Smooth muscle cell (in vitro differentiated cells): ENCODE measurements at regions not wholly inside any gene's neighbourhood (a gene's known extent, or its start where the extent isn't known, plus 50 kb on each side); places are given as distances from the start of the nearest gene placed in this dataset.

Experiments
- DNase-seq: peaks from one replicate; lab custom pipeline; 2025; ENCODE audit not compliant: unreplicated experiment; lab: John Stamatoyannopoulos, UW
- H2AFZ ChIP-seq: fragments of 200-600 bp; sonication (generic); 2 replicates; pipeline ENCODE4 v1.6.0; 2016; ENCODE audit warnings: antibody characterized with exemption, low read depth, mild to moderate bottlenecking
- H3F3A ChIP-seq: fragments of 200-600 bp; sonication (generic); 2 replicates; pipeline ENCODE4 v1.6.0; 2017; ENCODE audit warnings: antibody characterized with exemption, low read depth
- H3K27ac ChIP-seq: fragments of 200-600 bp; sonication (generic); 2 replicates; pipeline ENCODE4 v1.5.1; 2016; ENCODE audit warnings: low read depth, mild to moderate bottlenecking
- H3K27me3 ChIP-seq: fragments of 200-600 bp; sonication (generic); 2 replicates; pipeline ENCODE4 v1.6.1; 2016; ENCODE audit warnings: low read depth, mild to moderate bottlenecking
- H3K36me3 ChIP-seq: fragments of 200-600 bp; sonication (generic); 2 replicates; pipeline ENCODE4 v1.5.1; 2016; ENCODE audit warnings: low read depth
- H3K4me1 ChIP-seq: fragments of 200-600 bp; sonication (generic); 2 replicates; pipeline ENCODE4 v1.5.1; 2016; ENCODE audit warnings: low read depth
- H3K4me2 ChIP-seq: fragments of 200-600 bp; sonication (generic); 2 replicates; pipeline ENCODE4 v1.6.0; 2016; ENCODE audit warnings: mild to moderate bottlenecking
- H3K4me3 ChIP-seq: fragments of 200-600 bp; sonication (generic); 2 replicates; pipeline ENCODE4 v1.5.1; 2016; ENCODE audit warnings: mild to moderate bottlenecking
- H3K79me2 ChIP-seq: fragments of 200-600 bp; sonication (generic); 2 replicates; pipeline ENCODE4 v1.6.0; 2016; ENCODE audit warnings: low read depth, mild to moderate bottlenecking
- H3K9ac ChIP-seq: fragments of 200-600 bp; sonication (generic); 2 replicates; pipeline ENCODE4 v1.6.0; 2016; ENCODE audit warnings: low read depth
- H3K9me3 ChIP-seq: fragments of 200-600 bp; sonication (generic); replicated peaks from 2 replicates; pipeline ENCODE4 v1.5.1; 2016; ENCODE audit warnings: low read depth
- H4K20me1 ChIP-seq: fragments of 200-600 bp; sonication (generic); 2 replicates; pipeline ENCODE4 v1.6.0; 2016; ENCODE audit warnings: low read depth
- WGBS: methylation state at CpG from one replicate; pipeline ENCODE4 v1.1.7; 2016; ENCODE audit warnings: low lambda C conversion rate; 5-methylcytosine and 5-hydroxymethylcytosine counted together
- TF ChIP-seq, protein P1 (sequence below): fragments of 200-600 bp; sonication (generic); IDR thresholded peaks from 2 replicates; pipeline ENCODE4 v1.5.1; 2017; ENCODE audit warnings: borderline replicate concordance, mild to moderate bottlenecking, antibody characterized with exemption; ENCODE audit not compliant: insufficient read depth, poor library complexity, severe bottlenecking

DNA sequence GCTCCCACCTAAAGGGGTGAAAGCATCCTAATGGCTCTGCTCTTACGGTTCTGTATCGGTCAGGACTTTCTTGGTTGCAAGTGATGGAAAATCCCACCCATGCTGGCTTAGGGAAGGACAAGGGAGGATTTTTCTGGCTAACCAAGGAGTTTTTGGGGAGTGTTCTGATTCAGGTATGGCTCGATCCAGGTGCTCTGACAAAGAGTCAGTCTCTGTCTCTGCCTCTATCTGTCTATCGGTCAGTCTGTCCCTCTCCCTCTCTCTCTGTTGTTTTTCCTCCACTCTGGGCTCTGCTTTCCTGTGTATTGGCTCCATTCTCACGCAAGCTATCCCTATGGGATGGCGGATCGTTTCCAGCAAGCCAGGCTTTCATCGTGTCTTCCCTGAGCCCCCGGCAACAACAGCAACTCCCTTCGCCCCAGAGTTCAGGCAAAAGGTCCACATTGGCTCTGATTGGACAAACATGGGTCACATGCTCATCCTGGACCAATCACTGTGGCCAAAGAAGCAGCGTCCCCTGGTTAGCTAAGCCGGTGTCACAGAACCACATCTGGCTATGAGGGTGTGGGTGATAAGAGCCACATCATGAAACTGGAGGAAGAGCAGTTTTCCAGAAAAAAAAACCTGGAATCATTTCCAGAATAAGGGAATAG lies 160.3 kb downstream of the BMP7 start:
- 74% methylated on average over 12 of the region's 12 CpGs for WGBS
- no peaks in the 10 kb centered on the region for H3F3A ChIP-seq
- H3K9me3 ChIP-seq, result no peaks in the 10 kb centered on the region
- no peaks in the 10 kb centered on the region for H3K79me2 ChIP-seq
- H4K20me1 ChIP-seq, result no peaks in the 10 kb centered on the region
- DNase-seq, result no peak
- no peak overlapping the region for H3K4me2 ChIP-seq
- H3K4me1 ChIP-seq, result peaks cover 6% of the 10 kb centered on the region
- no peaks in the 10 kb centered on the region for H3K36me3 ChIP-seq
- no peak overlapping the region for H3K9ac ChIP-seq
- H3K4me3 ChIP-seq, result no peak overlapping the region
- no peaks in the 10 kb centered on the region for H3K27me3 ChIP-seq
- H2AFZ ChIP-seq, result no peak overlapping the region
- no peak overlapping the region for H3K27ac ChIP-seq
- TF ChIP-seq, protein P1, sequence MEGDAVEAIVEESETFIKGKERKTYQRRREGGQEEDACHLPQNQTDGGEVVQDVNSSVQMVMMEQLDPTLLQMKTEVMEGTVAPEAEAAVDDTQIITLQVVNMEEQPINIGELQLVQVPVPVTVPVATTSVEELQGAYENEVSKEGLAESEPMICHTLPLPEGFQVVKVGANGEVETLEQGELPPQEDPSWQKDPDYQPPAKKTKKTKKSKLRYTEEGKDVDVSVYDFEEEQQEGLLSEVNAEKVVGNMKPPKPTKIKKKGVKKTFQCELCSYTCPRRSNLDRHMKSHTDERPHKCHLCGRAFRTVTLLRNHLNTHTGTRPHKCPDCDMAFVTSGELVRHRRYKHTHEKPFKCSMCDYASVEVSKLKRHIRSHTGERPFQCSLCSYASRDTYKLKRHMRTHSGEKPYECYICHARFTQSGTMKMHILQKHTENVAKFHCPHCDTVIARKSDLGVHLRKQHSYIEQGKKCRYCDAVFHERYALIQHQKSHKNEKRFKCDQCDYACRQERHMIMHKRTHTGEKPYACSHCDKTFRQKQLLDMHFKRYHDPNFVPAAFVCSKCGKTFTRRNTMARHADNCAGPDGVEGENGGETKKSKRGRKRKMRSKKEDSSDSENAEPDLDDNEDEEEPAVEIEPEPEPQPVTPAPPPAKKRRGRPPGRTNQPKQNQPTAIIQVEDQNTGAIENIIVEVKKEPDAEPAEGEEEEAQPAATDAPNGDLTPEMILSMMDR, result no peak

DNA sequence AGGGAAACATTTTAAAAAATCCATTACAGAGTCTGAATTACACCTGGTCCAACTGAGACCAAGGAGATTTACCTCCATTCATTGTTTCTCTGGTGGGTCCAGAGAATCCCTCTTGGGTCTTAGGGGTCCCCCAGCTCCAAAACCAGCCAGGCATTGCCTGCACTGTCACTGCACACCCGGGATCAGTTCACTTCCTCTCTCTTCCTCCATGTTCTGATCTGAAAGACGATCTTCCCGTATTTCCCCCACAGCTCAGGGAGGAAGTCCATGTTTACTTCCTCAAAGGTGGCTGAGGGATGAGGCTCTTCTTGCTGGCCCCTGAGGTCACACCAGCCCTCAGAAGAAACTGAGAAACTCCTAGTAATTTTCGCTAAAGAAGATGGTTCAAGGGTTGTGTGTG lies 159.7 kb downstream of the BMP7 start:
- Histone ChIP-seq H3K4me1 (peaks cover 6% of the 10 kb centered on the region), H2AFZ (no peak overlapping the region), H3K79me2 (no peaks in the 10 kb centered on the region), H3K4me3 (no peak overlapping the region), H3K9me3 (no peaks in the 10 kb centered on the region), H3K27me3 (no peaks in the 10 kb centered on the region), H3K9ac (no peak overlapping the region), H3K36me3 (no peaks in the 10 kb centered on the region), H4K20me1 (no peaks in the 10 kb centered on the region), H3F3A (no peaks in the 10 kb centered on the region), H3K27ac (no peak overlapping the region), H3K4me2 (no peak overlapping the region)
- no peak for DNase-seq
- 90% methylated on average over 4 of the region's 4 CpGs for WGBS
- TF ChIP-seq, protein P1, result no peak

DNA sequence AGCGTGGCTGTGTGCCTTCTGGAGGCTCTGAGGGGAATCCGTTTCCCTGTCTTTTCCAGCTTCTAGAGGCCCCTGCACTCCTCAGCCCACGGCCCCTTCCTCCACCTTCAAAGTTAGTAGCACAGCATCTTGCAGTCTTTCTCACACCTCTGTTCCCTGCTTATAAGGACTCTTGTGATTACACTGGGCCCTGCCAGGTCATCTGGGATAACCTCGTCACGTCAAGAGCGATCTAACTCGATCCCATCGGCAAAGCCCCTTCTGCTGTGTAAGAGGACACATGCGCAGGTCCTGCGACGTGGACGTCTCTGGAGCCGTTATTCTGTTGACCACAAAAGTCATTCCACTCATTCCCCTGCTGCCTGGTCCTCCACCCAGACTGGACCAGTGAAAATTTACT lies 159.2 kb downstream of the BMP7 start:
- Histone ChIP-seq H3K27me3 (no peaks in the 10 kb centered on the region), H3K9me3 (no peaks in the 10 kb centered on the region), H3F3A (no peaks in the 10 kb centered on the region), H3K4me2 (no peak overlapping the region), H3K27ac (no peak overlapping the region), H2AFZ (no peak overlapping the region), H3K36me3 (no peaks in the 10 kb centered on the region), H3K4me3 (no peak overlapping the region), H3K79me2 (no peaks in the 10 kb centered on the region), H3K9ac (no peak overlapping the region), H3K4me1 (peaks cover 6% of the 10 kb centered on the region), H4K20me1 (no peaks in the 10 kb centered on the region)
- 71% methylated on average over 13 of the region's 13 CpGs for WGBS
- no peak for DNase-seq
- TF ChIP-seq, protein P1, result no peak

DNA sequence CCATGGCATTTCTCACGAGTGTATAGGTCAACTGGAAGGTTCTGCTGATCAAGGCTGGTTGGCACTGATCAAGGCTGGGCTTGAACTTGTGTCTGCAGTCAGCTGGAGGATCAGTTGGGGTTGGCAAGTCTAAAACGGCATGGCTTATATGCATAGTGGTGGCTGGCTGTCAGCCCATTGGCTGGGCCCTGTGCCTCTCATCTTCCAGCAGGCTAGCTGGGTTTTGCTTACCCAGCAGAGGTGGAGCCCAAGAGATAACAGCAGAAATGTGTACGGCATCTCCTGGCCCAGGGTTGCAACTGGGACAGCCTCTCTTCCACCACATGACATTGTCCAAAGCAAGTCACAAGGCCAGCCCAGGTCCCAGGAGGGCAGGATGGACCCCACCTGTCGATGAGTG lies 158.2 kb downstream of the BMP7 start:
- Histone ChIP-seq H3F3A (no peaks in the 10 kb centered on the region), H3K79me2 (no peaks in the 10 kb centered on the region), H3K4me2 (no peak overlapping the region), H3K27ac (no peak overlapping the region), H3K4me3 (no peak overlapping the region), H2AFZ (no peak overlapping the region), H4K20me1 (no peaks in the 10 kb centered on the region), H3K9me3 (no peaks in the 10 kb centered on the region), H3K4me1 (peaks cover 6% of the 10 kb centered on the region), H3K9ac (no peak overlapping the region), H3K36me3 (no peaks in the 10 kb centered on the region), H3K27me3 (no peaks in the 10 kb centered on the region)
- 84% methylated on average over 4 of the region's 4 CpGs for WGBS
- TF ChIP-seq, protein P1, result no peak
- no peak for DNase-seq
